ENCODE measurements at regions not wholly inside any gene's neighbourhood (a gene's known extent, or its start where the extent isn't known, plus 50 kb on each side); places are given as distances from the start of the nearest gene placed in this dataset.

- no peak overlapping the region for H3K4me3 ChIP-seq (ENCODE audit: low read depth, low read length)
- DNase-seq (ENCODE audit: low read depth, low spot score), result no peak
- no peak for TF ChIP-seq CTCF (IDR thresholded peaks at IDR 0.05; ENCODE audit: insufficient read depth, low read length, missing control alignments)
- CTCF ChIA-PET, result interaction anchor here (1.0 to 1.2 kb wide), 2 partner anchors 15 to 19 kb away, joined by 3 to 7 read pairs; no protein-coding TSS in a partner anchor
- POLR2A ChIA-PET, result no interaction called here
Observed at GRCh38 chr13:47647001-47647400, 354.1 kb downstream of the SUCLA2 start.

DNA sequence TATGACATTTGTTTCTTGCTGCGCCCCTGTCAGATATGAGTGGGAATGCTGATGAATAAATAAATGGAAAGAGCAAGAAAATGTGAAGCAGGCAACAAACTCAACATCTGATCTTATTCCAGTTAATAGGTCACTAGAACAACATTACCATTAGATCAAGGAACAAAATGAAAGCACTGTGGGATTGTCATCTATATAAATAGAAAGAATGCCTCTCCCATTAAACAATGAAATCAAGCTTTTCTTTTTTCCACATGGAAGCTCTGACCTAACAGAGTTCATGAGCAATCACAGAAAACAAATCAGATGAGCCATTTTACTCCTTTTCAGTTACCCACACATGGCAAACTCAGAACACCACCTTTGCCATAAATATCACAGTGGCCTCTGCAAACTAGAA, 354.8 kb downstream of the SUCLA2 start:
- CTCF ChIA-PET, result interaction anchor here (1.0 to 1.2 kb wide), 3 partner anchors 14 to 19 kb away, joined by 3 to 7 read pairs (median 4); no protein-coding TSS in a partner anchor
- H3K4me3 ChIP-seq (ENCODE audit: low read depth, low read length), result no peak overlapping the region
- POLR2A ChIA-PET, result no interaction called here
- DNase-seq (ENCODE audit: low read depth, low spot score), result no peak
- no peak for TF ChIP-seq CTCF (IDR thresholded peaks at IDR 0.05; ENCODE audit: insufficient read depth, low read length, missing control alignments)

GRCh38 chr13:47639738-47640447, 361.2 kb downstream of the SUCLA2 start:
- ChIA-PET CTCF (interaction anchor here (1.6 kb wide), 1 partner anchor 140 kb away, joined by 3 read pairs; no protein-coding TSS in a partner anchor), POLR2A (no interaction called here)
- H3K4me3 ChIP-seq (ENCODE audit: low read depth, low read length), result no peak overlapping the region
- TF ChIP-seq CTCF (IDR thresholded peaks at IDR 0.05; ENCODE audit: insufficient read depth, low read length, missing control alignments), result no peak
- DNase-seq (ENCODE audit: low read depth, low spot score), result no peak

- CTCF ChIA-PET, result interaction anchor here (1.6 kb wide), 1 partner anchor 138 kb away, joined by 3 read pairs; no protein-coding TSS in a partner anchor
- H3K4me3 ChIP-seq (ENCODE audit: low read depth, low read length), result no peak overlapping the region
- POLR2A ChIA-PET, result no interaction called here
- TF ChIP-seq CTCF (IDR thresholded peaks at IDR 0.05; ENCODE audit: insufficient read depth, low read length, missing control alignments), result no peak
- DNase-seq (ENCODE audit: low read depth, low spot score), result no peak
Observed at GRCh38 chr13:47638627-47639026, 362.4 kb downstream of the SUCLA2 start.

- ChIA-PET CTCF (interaction anchor here (1.1 to 1.7 kb wide), 2 partner anchors 14 to 41 kb away, joined by 4 to 7 read pairs; no protein-coding TSS in a partner anchor), POLR2A (no interaction called here)
- no peak overlapping the region for H3K4me3 ChIP-seq (ENCODE audit: low read depth, low read length)
- no peak for DNase-seq (ENCODE audit: low read depth, low spot score)
- no peak for TF ChIP-seq CTCF (IDR thresholded peaks at IDR 0.05; ENCODE audit: insufficient read depth, low read length, missing control alignments)
Observed at GRCh38 chr13:47632311-47632710, 368.8 kb downstream of the SUCLA2 start.

DNA sequence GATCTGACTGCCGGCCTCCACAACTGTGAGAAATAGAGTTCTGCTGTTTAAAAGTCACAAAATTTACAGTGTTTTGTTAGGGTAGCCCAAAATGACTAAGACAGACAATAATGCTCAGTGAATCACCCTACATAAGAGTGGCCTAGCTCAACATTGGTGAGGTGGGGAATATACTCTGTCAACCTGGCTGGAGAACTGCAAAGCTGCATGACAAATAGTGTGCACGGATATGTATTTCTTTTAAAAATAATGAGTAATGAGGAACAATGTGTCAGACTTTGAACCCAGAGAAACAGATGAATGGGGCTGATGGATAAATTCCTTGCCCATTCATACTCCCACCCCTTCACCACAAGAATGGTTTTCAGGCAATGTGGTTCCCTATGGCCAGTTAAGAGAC, 372.4 kb downstream of the SUCLA2 start:
- no peak for TF ChIP-seq CTCF (IDR thresholded peaks at IDR 0.05; ENCODE audit: insufficient read depth, low read length, missing control alignments)
- POLR2A ChIA-PET, result interaction anchor here (0.5 kb wide), 1 partner anchor 45 kb away, joined by 3 read pairs; no protein-coding TSS in a partner anchor
- CTCF ChIA-PET, result interaction anchor here (1.3 kb wide), 1 partner anchor 147 kb away, joined by 3 read pairs; no protein-coding TSS in a partner anchor
- H3K4me3 ChIP-seq (ENCODE audit: low read depth, low read length), result no peak overlapping the region
- no peak for DNase-seq (ENCODE audit: low read depth, low spot score)

All from AG04449 (cell line).